Thyroid gland (tissue), 4 donors: ENCODE measurements at regions not wholly inside any gene's neighbourhood (a gene's known extent, or its start where the extent isn't known, plus 50 kb on each side); places are given as distances from the start of the nearest gene placed in this dataset.

Experiments
- POLR2A ChIP-seq, 2 donors: fragments of 450-650 bp; IDR thresholded peaks; one replicate each; pipeline ENCODE4 v1.6.1; 2017; ENCODE audit warnings: antibody characterized with exemption in 2 of 2, mild to moderate bottlenecking in 2 of 2, moderate library complexity in 1 of 2
- TF ChIP-seq, protein P1 (sequence below), 6 experiments: fragments of 200-600 bp in 3 of 6; fragments of 450-650 bp in 3 of 6; sonication (generic) in 3 of 6; IDR thresholded peaks; one replicate each; pipeline ENCODE4 v1.5.1; 2016 to 2019; ENCODE audit warnings: antibody characterized with exemption in 6 of 6, mild to moderate bottlenecking in 2 of 6, inconsistent platforms in 1 of 6, moderate library complexity in 1 of 6

- TF ChIP-seq, protein P1, sequence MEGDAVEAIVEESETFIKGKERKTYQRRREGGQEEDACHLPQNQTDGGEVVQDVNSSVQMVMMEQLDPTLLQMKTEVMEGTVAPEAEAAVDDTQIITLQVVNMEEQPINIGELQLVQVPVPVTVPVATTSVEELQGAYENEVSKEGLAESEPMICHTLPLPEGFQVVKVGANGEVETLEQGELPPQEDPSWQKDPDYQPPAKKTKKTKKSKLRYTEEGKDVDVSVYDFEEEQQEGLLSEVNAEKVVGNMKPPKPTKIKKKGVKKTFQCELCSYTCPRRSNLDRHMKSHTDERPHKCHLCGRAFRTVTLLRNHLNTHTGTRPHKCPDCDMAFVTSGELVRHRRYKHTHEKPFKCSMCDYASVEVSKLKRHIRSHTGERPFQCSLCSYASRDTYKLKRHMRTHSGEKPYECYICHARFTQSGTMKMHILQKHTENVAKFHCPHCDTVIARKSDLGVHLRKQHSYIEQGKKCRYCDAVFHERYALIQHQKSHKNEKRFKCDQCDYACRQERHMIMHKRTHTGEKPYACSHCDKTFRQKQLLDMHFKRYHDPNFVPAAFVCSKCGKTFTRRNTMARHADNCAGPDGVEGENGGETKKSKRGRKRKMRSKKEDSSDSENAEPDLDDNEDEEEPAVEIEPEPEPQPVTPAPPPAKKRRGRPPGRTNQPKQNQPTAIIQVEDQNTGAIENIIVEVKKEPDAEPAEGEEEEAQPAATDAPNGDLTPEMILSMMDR (IDR thresholded peaks at IDR 0.05) = no peak
- no peak for TF ChIP-seq POLR2A (IDR thresholded peaks at IDR 0.05)
Measured at GRCh38 chr12:73414926-73415325, 1122.7 kb upstream of the ATXN7L3B start.
